Fibroblast of lung (primary cell): ENCODE measurements at regions not wholly inside any gene's neighbourhood (a gene's known extent, or its start where the extent isn't known, plus 50 kb on each side); places are given as distances from the start of the nearest gene placed in this dataset.

Experiments used
- DNase-seq, 2 donors: peaks; one replicate each; pipeline versions ENCODE4 v3.0.0 to v3.0.0-alpha.2; 2010; ENCODE audit warnings: low read depth in 2 of 2
- H2AFZ ChIP-seq: 2 replicates; pipeline ENCODE4 v1.5.1; 2012; ENCODE audit warnings: low read length, control low read depth, inconsistent platforms
- H3K27ac ChIP-seq: 2 replicates; pipeline ENCODE4 v1.5.1; 2011; ENCODE audit warnings: low read length, control low read depth; ENCODE audit not compliant: insufficient read depth
- H3K27me3 ChIP-seq: 2 replicates; pipeline ENCODE4 v1.5.1; 2011; ENCODE audit warnings: mild to moderate bottlenecking, low read length; ENCODE audit not compliant: control insufficient read depth, insufficient read depth
- H3K36me3 ChIP-seq: 2 replicates; pipeline ENCODE4 v1.5.1; 2011; ENCODE audit warnings: low read length; ENCODE audit not compliant: control insufficient read depth, insufficient read depth
- H3K4me1 ChIP-seq: 2 replicates; pipeline ENCODE4 v1.5.1; 2011; ENCODE audit warnings: low read length; ENCODE audit not compliant: control insufficient read depth, insufficient read depth; ENCODE audit errors: extremely low read depth
- H3K4me2 ChIP-seq: 2 replicates; pipeline ENCODE4 v1.5.1; 2011; ENCODE audit warnings: low read length, control low read depth; ENCODE audit not compliant: insufficient read depth; ENCODE audit errors: extremely low read depth
- H3K4me3 ChIP-seq, 4 experiments: fragments of 200-600 bp in 1 of 4; sonication (generic) in 1 of 4; replicated peaks in 1 of 4; 2 replicates each; pipeline ENCODE4 v1.5.1; 2011 to 2016; ENCODE audit warnings: low read length in 4 of 4, low read depth in 3 of 4, mild to moderate bottlenecking in 3 of 4, control low read depth in 2 of 4, inconsistent platforms in 1 of 4, mixed read lengths in 1 of 4; ENCODE audit not compliant: insufficient read depth in 1 of 4; ENCODE audit errors: control extremely low read depth in 1 of 4
- H3K79me2 ChIP-seq: 2 replicates; pipeline ENCODE4 v1.5.1; 2012; ENCODE audit warnings: mild to moderate bottlenecking, low read length, inconsistent platforms; ENCODE audit not compliant: control insufficient read depth, insufficient read depth
- H3K9ac ChIP-seq: 2 replicates; pipeline ENCODE4 v1.5.1; 2011; ENCODE audit warnings: mild to moderate bottlenecking, low read length, control low read depth; ENCODE audit not compliant: insufficient read depth
- H3K9me3 ChIP-seq: 2 replicates; pipeline ENCODE4 v1.5.1; 2012; ENCODE audit warnings: low read depth, low read length; ENCODE audit not compliant: control insufficient read depth, insufficient read depth
- H4K20me1 ChIP-seq: 2 replicates; pipeline ENCODE4 v1.5.1; 2011; ENCODE audit warnings: low read length; ENCODE audit not compliant: control insufficient read depth, insufficient read depth; ENCODE audit errors: extremely low read depth
- CTCF ChIP-seq, 2 donors: IDR thresholded peaks in 1 of 2; conservative IDR thresholded peaks in 1 of 2; 1 replicate in 1 of 2; 2 replicates in 1 of 2; pipeline ENCODE4 v1.5.1; 2011 to 2012; ENCODE audit warnings: low read length in 2 of 2, control low read depth in 1 of 2, inconsistent platforms in 1 of 2, low read depth in 1 of 2, mild to moderate bottlenecking in 1 of 2
- EZH2 ChIP-seq: IDR thresholded peaks from 2 replicates; pipeline ENCODE4 v1.5.1; 2012; ENCODE audit warnings: low read length, control low read depth, mild to moderate bottlenecking; ENCODE audit errors: missing control alignments

- Histone ChIP-seq H4K20me1 (no peaks in the 10 kb centered on the region), H3K4me3 (no peak overlapping the region), H3K4me1 (no peaks in the 10 kb centered on the region), H3K27me3 (no peaks in the 10 kb centered on the region), H3K79me2 (no peaks in the 10 kb centered on the region), H3K36me3 (no peaks in the 10 kb centered on the region), H3K9ac (no peak overlapping the region), H2AFZ (no peak overlapping the region), H3K4me2 (no peak overlapping the region), H3K9me3 (no peaks in the 10 kb centered on the region), H3K27ac (no peak overlapping the region)
- TF ChIP-seq EZH2 (no peak), CTCF (conservative IDR thresholded peaks at IDR 0.05 in 1 of 2, IDR thresholded peaks at IDR 0.05 in 1 of 2; ENCODE audit: low read depth in 1 of 2, low read length in 2 of 2) (no peak)
- DNase-seq, result no peak
Observed at GRCh38 chrX:66766318-66766717, 127.4 kb upstream of the EDA2R start.

GRCh38 chrX:66760651-66761050 lies 121.8 kb upstream of the EDA2R start:
- Histone ChIP-seq H3K4me2 (no peak overlapping the region), H3K4me3 (no peak overlapping the region), H3K27me3 (no peaks in the 10 kb centered on the region), H2AFZ (no peak overlapping the region), H3K9me3 (no peaks in the 10 kb centered on the region), H3K79me2 (no peaks in the 10 kb centered on the region), H3K9ac (no peak overlapping the region), H3K36me3 (no peaks in the 10 kb centered on the region), H4K20me1 (no peaks in the 10 kb centered on the region), H3K4me1 (no peaks in the 10 kb centered on the region), H3K27ac (no peak overlapping the region)
- TF ChIP-seq CTCF (conservative IDR thresholded peaks at IDR 0.05 in 1 of 2, IDR thresholded peaks at IDR 0.05 in 1 of 2; ENCODE audit: low read depth in 1 of 2, low read length in 2 of 2) (no peak), EZH2 (no peak)
- no peak for DNase-seq

GRCh38 chrX:66756717-66757116 lies 117.8 kb upstream of the EDA2R start:
- no peak overlapping the region for H2AFZ ChIP-seq
- H3K27me3 ChIP-seq, result no peaks in the 10 kb centered on the region
- DNase-seq, result no peak
- no peak overlapping the region for H3K27ac ChIP-seq
- H3K9me3 ChIP-seq, result no peaks in the 10 kb centered on the region
- no peak overlapping the region for H3K9ac ChIP-seq
- H4K20me1 ChIP-seq, result no peaks in the 10 kb centered on the region
- no peaks in the 10 kb centered on the region for H3K4me1 ChIP-seq
- no peaks in the 10 kb centered on the region for H3K36me3 ChIP-seq
- H3K79me2 ChIP-seq, result no peaks in the 10 kb centered on the region
- H3K4me2 ChIP-seq, result no peak overlapping the region
- TF ChIP-seq EZH2 (no peak), CTCF (conservative IDR thresholded peaks at IDR 0.05 in 1 of 2, IDR thresholded peaks at IDR 0.05 in 1 of 2; ENCODE audit: low read depth in 1 of 2, low read length in 2 of 2) (no peak)
- no peak overlapping the region for H3K4me3 ChIP-seq
